Keratinocyte (primary cell): ENCODE measurements at regions not wholly inside any gene's neighbourhood (a gene's known extent, or its start where the extent isn't known, plus 50 kb on each side); places are given as distances from the start of the nearest gene placed in this dataset.

Experiments
- CTCF ChIP-seq, 3 experiments: IDR thresholded peaks in 1 of 3; conservative IDR thresholded peaks in 1 of 3; optimal IDR thresholded peaks in 1 of 3; 2 replicates in 2 of 3; 3 replicates in 1 of 3; pipeline versions ENCODE3 to v1.5.1; 2011; ENCODE audit warnings: low read length in 3 of 3, mild to moderate bottlenecking in 3 of 3, moderate library complexity in 2 of 3, control low read depth in 1 of 3, inconsistent platforms in 1 of 3; ENCODE audit not compliant: insufficient read depth in 2 of 3; ENCODE audit errors: extremely low read depth in 1 of 3
- EZH2 ChIP-seq: IDR thresholded peaks from one replicate; pipeline ENCODE4 v1.6.1; 2012; ENCODE audit warnings: inconsistent platforms, mild to moderate bottlenecking, low read length, moderate library complexity

- TF ChIP-seq CTCF (optimal IDR thresholded peaks at IDR 0.05 in 1 of 3, IDR thresholded peaks at IDR 0.05 in 1 of 3, conservative IDR thresholded peaks at IDR 0.05 in 1 of 3; ENCODE audit: extremely low read depth in 1 of 3, insufficient read depth in 2 of 3, low read length in 3 of 3) (no peak), EZH2 (no peak)
Measured at GRCh38 chr21:38590449-38591217, 92.4 kb upstream of the ERG start.
